ENCODE measurements at regions not wholly inside any gene's neighbourhood (a gene's known extent, or its start where the extent isn't known, plus 50 kb on each side); places are given as distances from the start of the nearest gene placed in this dataset.
A peak's percentile ranks its signal among the peaks of the same experiment; 100 is the strongest.

- no peak for DNase-seq
Measured at GRCh38 chr7:67705850-67706249, 709.2 kb downstream of the TYW1 start.

- DNase-seq: no peak
Measured at GRCh38 chr7:67711706-67712105, 715.1 kb downstream of the TYW1 start.

GRCh38 chr7:67713451-67714056 lies 716.9 kb downstream of the TYW1 start:
- DNase-seq: no peak

GRCh38 chr7:67716729-67717128 lies 720.1 kb downstream of the TYW1 start:
- no peak for DNase-seq

GRCh38 chr7:67723591-67723990 lies 727.0 kb downstream of the TYW1 start:
- no peak for DNase-seq

- no peak for DNase-seq
Measured at GRCh38 chr7:67724435-67724834, 727.8 kb downstream of the TYW1 start.

GRCh38 chr7:67724955-67725354 lies 728.3 kb downstream of the TYW1 start:
- DNase-seq: no peak

GRCh38 chr7:67725423-67725822 lies 728.8 kb downstream of the TYW1 start:
- no peak for DNase-seq

- DNase-seq: no peak
Measured at GRCh38 chr7:67729771-67730170, 733.1 kb downstream of the TYW1 start.

GRCh38 chr7:67731704-67732103 lies 735.1 kb downstream of the TYW1 start:
- DNase-seq: no peak

GRCh38 chr7:67732898-67733297 lies 736.3 kb downstream of the TYW1 start:
- DNase-seq: no peak

GRCh38 chr7:67738145-67738544 lies 741.5 kb downstream of the TYW1 start:
- no peak for DNase-seq

GRCh38 chr7:67738958-67739357 lies 742.3 kb downstream of the TYW1 start:
- DNase-seq: no peak

- DNase-seq: no peak
Measured at GRCh38 chr7:67743501-67743900, 746.9 kb downstream of the TYW1 start.

GRCh38 chr7:67752227-67752626 lies 755.6 kb downstream of the TYW1 start:
- DNase-seq: no peak

- DNase-seq: no peak
Measured at GRCh38 chr7:67753891-67754290, 757.3 kb downstream of the TYW1 start.

- DNase-seq: no peak
Measured at GRCh38 chr7:67754651-67755050, 758.0 kb downstream of the TYW1 start.

- peak in 2 of 3 experiments; percentile 8 to 68 for DNase-seq
Measured at GRCh38 chr7:67758551-67758950, 761.9 kb downstream of the TYW1 start.

GRCh38 chr7:67760971-67761370 lies 764.3 kb downstream of the TYW1 start:
- no peak for DNase-seq

GRCh38 chr7:67762516-67762915 lies 765.9 kb downstream of the TYW1 start:
- DNase-seq: no peak

- no peak for DNase-seq
Measured at GRCh38 chr7:67764289-67764688, 767.7 kb downstream of the TYW1 start.

- no peak for DNase-seq
Measured at GRCh38 chr7:67765481-67766175, 769.0 kb downstream of the TYW1 start.

GRCh38 chr7:67766906-67767410 lies 770.3 kb downstream of the TYW1 start:
- DNase-seq: no peak

- DNase-seq: peak in 1 of 3 experiments; percentile 38
Measured at GRCh38 chr7:67771846-67772605, 775.4 kb downstream of the TYW1 start.

Data from NCI-H1417 (cell line).